ENCODE measurements at regions not wholly inside any gene's neighbourhood (a gene's known extent, or its start where the extent isn't known, plus 50 kb on each side); places are given as distances from the start of the nearest gene placed in this dataset.

- Histone ChIP-seq H3F3A (replicated peaks; ENCODE audit: insufficient read depth) (no peaks in the 10 kb centered on the region), H3K36me3 (replicated peaks in 1 of 2; ENCODE audit: control insufficient read depth in 1 of 2, insufficient read depth in 2 of 2, low read length in 1 of 2) (no peaks in the 10 kb centered on the region), H2AFZ (ENCODE audit: low read depth) (no peak overlapping the region), H3K4me2 (no peak overlapping the region), H3K4me3 (ENCODE audit: low read depth in 2 of 2, low read length in 1 of 2) (no peak overlapping the region), H3K9ac (no peak overlapping the region), H3K4me1 (ENCODE audit: control insufficient read depth in 1 of 2, insufficient read depth in 2 of 2, low read depth in 1 of 2, low read length in 1 of 2) (no peaks in the 10 kb centered on the region), H3K79me2 (ENCODE audit: insufficient read depth) (no peaks in the 10 kb centered on the region), H3K27ac (ENCODE audit: low read depth in 2 of 2, low read length in 1 of 2) (no peak overlapping the region), H4K20me1 (ENCODE audit: insufficient read depth) (no peaks in the 10 kb centered on the region), H3K9me3 (no peaks in the 10 kb centered on the region), H3K9me2 (no peaks in the 10 kb centered on the region), H3K27me3 (ENCODE audit: insufficient read depth) (no peaks in the 10 kb centered on the region)
- no peak for TF ChIP-seq PBX3 (IDR thresholded peaks at IDR 0.05)
- no peak for TF ChIP-seq EZH2phosphoT487 (IDR thresholded peaks at IDR 0.05; ENCODE audit: borderline replicate concordance, low read depth)
- TF ChIP-seq NRF1 (IDR thresholded peaks at IDR 0.05; ENCODE audit: low read depth, low read length): no peak
- no peak for DNase-seq
- CTCF ChIA-PET: no interaction called here
- POLR2A ChIA-PET: no interaction called here
- 45% methylated on average over 1 of the region's 1 CpG for WGBS (ENCODE audit: low lambda C conversion rate)
Observed at GRCh38 chr4:66590488-66591215, 920.4 kb upstream of the EPHA5 start.

- POLR2A ChIA-PET: no interaction called here
Observed at GRCh38 chr4:66589183-66589582, 918.9 kb upstream of the EPHA5 start.

More at GRCh38 chr4:66589183-66589582, 918.9 kb upstream of the EPHA5 start:
- Histone ChIP-seq H3K79me2 (ENCODE audit: insufficient read depth) (no peaks in the 10 kb centered on the region), H3K36me3 (replicated peaks in 1 of 2; ENCODE audit: control insufficient read depth in 1 of 2, insufficient read depth in 2 of 2, low read length in 1 of 2) (no peaks in the 10 kb centered on the region), H4K20me1 (ENCODE audit: insufficient read depth) (no peaks in the 10 kb centered on the region), H3K4me2 (no peak overlapping the region), H3K4me3 (ENCODE audit: low read depth in 2 of 2, low read length in 1 of 2) (no peak overlapping the region), H3F3A (replicated peaks; ENCODE audit: insufficient read depth) (no peaks in the 10 kb centered on the region), H3K4me1 (ENCODE audit: control insufficient read depth in 1 of 2, insufficient read depth in 2 of 2, low read depth in 1 of 2, low read length in 1 of 2) (no peaks in the 10 kb centered on the region), H2AFZ (ENCODE audit: low read depth) (no peak overlapping the region), H3K27ac (ENCODE audit: low read depth in 2 of 2, low read length in 1 of 2) (no peak overlapping the region), H3K9ac (no peak overlapping the region), H3K9me3 (no peaks in the 10 kb centered on the region), H3K27me3 (ENCODE audit: insufficient read depth) (no peaks in the 10 kb centered on the region), H3K9me2 (no peaks in the 10 kb centered on the region)
- CTCF ChIA-PET: no interaction called here
- no peak for TF ChIP-seq CTCF (IDR thresholded peaks at IDR 0.05)
- no peak for TF ChIP-seq JUND (IDR thresholded peaks at IDR 0.05)
- no peak for TF ChIP-seq EZH2phosphoT487 (IDR thresholded peaks at IDR 0.05; ENCODE audit: borderline replicate concordance, low read depth)
- no peak for TF ChIP-seq IRF3 (IDR thresholded peaks at IDR 0.05; ENCODE audit: low read depth, low read length)
- TF ChIP-seq USF2 (IDR thresholded peaks at IDR 0.05; ENCODE audit: borderline replicate concordance, low read depth, low read length): no peak
- TF ChIP-seq PBX3 (IDR thresholded peaks at IDR 0.05): no peak
- no peak for TF ChIP-seq TAF1 (IDR thresholded peaks at IDR 0.05; ENCODE audit: borderline replicate concordance, low read depth, low read length)
- no peak for TF ChIP-seq RFX5 (IDR thresholded peaks at IDR 0.05; ENCODE audit: low read length)
- no peak for TF ChIP-seq YY1 (IDR thresholded peaks at IDR 0.05; ENCODE audit: low read depth)
- TF ChIP-seq RXRA (IDR thresholded peaks at IDR 0.05; ENCODE audit: borderline replicate concordance, low read depth): no peak
- no peak for TF ChIP-seq GABPA (IDR thresholded peaks at IDR 0.05; ENCODE audit: low read depth)
- no peak for TF ChIP-seq FOSL2 (IDR thresholded peaks at IDR 0.05; ENCODE audit: borderline replicate concordance, low read depth)
- no peak for TF ChIP-seq POLR2AphosphoS5 (IDR thresholded peaks at IDR 0.05; ENCODE audit: low read depth, low read length)
- TF ChIP-seq RCOR1 (IDR thresholded peaks at IDR 0.05; ENCODE audit: low read length): no peak
- no peak for TF ChIP-seq CHD2 (IDR thresholded peaks at IDR 0.05; ENCODE audit: low read length, partially characterized antibody)
- no peak for TF ChIP-seq REST (IDR thresholded peaks at IDR 0.05; ENCODE audit: low read depth, low read length)
- WGBS (ENCODE audit: low lambda C conversion rate): 13% methylated on average over 1 of the region's 1 CpG
- DNase-seq: no peak

Data from SK-N-SH (cell line).